K562 (cell line): ENCODE measurements at regions not wholly inside any gene's neighbourhood (a gene's known extent, or its start where the extent isn't known, plus 50 kb on each side); places are given as distances from the start of the nearest gene placed in this dataset.

Experiments used
- ATAC-seq: fragments of 200-7000 bp; cut with Tn5 transposase; 3 replicates; pipeline ENCODE4 v1.9.1; 2020; ENCODE audit warnings: moderate library complexity
- BruUV-seq: library from RNA; stranded (reverse); fragments of 400-500 nt; replicated peaks from 2 replicates; lab custom pipeline; 2021; lab: Mats Ljungman, UMichigan
- CTCF ChIA-PET: fragments of 300-600 bp; formaldehyde crosslinking; extraction: SDS; loops from one replicate; lab custom pipeline; 2021; ENCODE audit warnings: low intra/inter-chr PET ratio; lab: Yijun Ruan, JAX
- POLR2A ChIA-PET: fragments of 300-600, 350-650 bp; sonication (Branson Sonifier 250); formaldehyde crosslinking; extraction: SDS; loops from one replicate; lab custom pipeline; 2021; ENCODE audit warnings: antibody characterized with exemption, inconsistent platforms; lab: Yijun Ruan, JAX
- DNase-seq, 4 experiments: peaks; one replicate each; pipeline versions ENCODE4 v3.0.0 to v3.0.0-alpha.2; 2011 to 2018; ENCODE audit warnings: low spot score in 3 of 4, mixed read lengths in 3 of 4; ENCODE audit errors: extremely low read depth in 1 of 4
- FAIRE-seq: peaks from 2 replicates; lab custom pipeline; 2011; peaks lifted over from hg19 to GRCh38; lab: Jason Lieb, UNC
- H2AFZ ChIP-seq: 2 replicates; pipeline ENCODE4 v1.6.0; 2011; ENCODE audit warnings: low read depth, low read length, control low read depth, inconsistent platforms
- H3K27ac ChIP-seq: fragments of 200-600 bp; 3 replicates; pipeline ENCODE4 v1.8.0; 2011; ENCODE audit warnings: low read depth, mild to moderate bottlenecking, control low read depth, inconsistent platforms, low read length, moderate library complexity, mixed read lengths; ENCODE audit errors: extremely low read depth
- H3K27me3 ChIP-seq, 2 experiments: fragments of 300-600 bp in 1 of 2; 2 replicates in 1 of 2; 3 replicates in 1 of 2; pipeline versions ENCODE4 v1.6.0 to v1.8.0; 2011; ENCODE audit warnings: inconsistent platforms in 2 of 2, low read length in 2 of 2, mild to moderate bottlenecking in 1 of 2, mixed read lengths in 1 of 2, moderate library complexity in 1 of 2; ENCODE audit not compliant: control insufficient read depth in 2 of 2, insufficient read depth in 2 of 2
- H3K36me3 ChIP-seq: fragments of 300-600 bp; 3 replicates; pipeline ENCODE4 v1.8.0; 2011; ENCODE audit warnings: mild to moderate bottlenecking, low read length, inconsistent platforms; ENCODE audit not compliant: control insufficient read depth, insufficient read depth
- H3K4me1 ChIP-seq, 2 experiments: fragments of 200-600 bp in 1 of 2; replicated peaks in 1 of 2; 2 replicates in 1 of 2; 3 replicates in 1 of 2; pipeline versions ENCODE4 v1.5.1 to v1.8.0; 2011; ENCODE audit warnings: inconsistent platforms in 2 of 2, low read length in 2 of 2, mild to moderate bottlenecking in 1 of 2, mixed read lengths in 1 of 2, moderate library complexity in 1 of 2; ENCODE audit not compliant: control insufficient read depth in 2 of 2, insufficient read depth in 2 of 2
- H3K4me2 ChIP-seq: 2 replicates; pipeline ENCODE4 v1.6.1; 2011; ENCODE audit warnings: low read length, control low read depth, inconsistent platforms, mixed read lengths; ENCODE audit not compliant: insufficient read depth
- H3K4me3 ChIP-seq: fragments of 200-600 bp; sonication (generic), shearing (Covaris generic); 2 replicates; pipeline ENCODE4 v1.5.1; 2016; ENCODE audit warnings: control low read depth, inconsistent platforms
- H3K79me2 ChIP-seq: fragments of 200-600 bp; 3 replicates; pipeline ENCODE4 v1.8.0; 2011; ENCODE audit warnings: low read length, inconsistent platforms; ENCODE audit not compliant: control insufficient read depth, insufficient read depth
- H3K9ac ChIP-seq, 2 experiments: 2 replicates each; pipeline versions ENCODE4 v1.6.0 to v1.6.1; 2011; ENCODE audit warnings: low read depth in 2 of 2, low read length in 2 of 2, control low read depth in 1 of 2, inconsistent platforms in 1 of 2, mild to moderate bottlenecking in 1 of 2, mixed read lengths in 1 of 2; ENCODE audit not compliant: insufficient read depth in 1 of 2
- H3K9me1 ChIP-seq: one replicate; pipeline ENCODE4 v1.6.0; 2011; ENCODE audit warnings: inconsistent platforms, mild to moderate bottlenecking, low read length, moderate library complexity; ENCODE audit not compliant: control insufficient read depth, insufficient read depth
- H3K9me3 ChIP-seq: replicated peaks from 2 replicates; pipeline ENCODE4 v1.5.1; 2011; ENCODE audit warnings: low read depth, low read length, inconsistent platforms; ENCODE audit not compliant: control insufficient read depth, insufficient read depth
- H4K20me1 ChIP-seq: replicated peaks from 2 replicates; pipeline ENCODE4 v1.6.1; 2011; ENCODE audit warnings: low read length, inconsistent platforms, mixed read lengths; ENCODE audit not compliant: control insufficient read depth, insufficient read depth
- NFE2 ChIP-seq: IDR thresholded peaks from 2 replicates; pipeline ENCODE4 v1.6.1; 2014; ENCODE audit warnings: antibody characterized with exemption, low read depth
- ZNF785 ChIP-seq: fragments of 250-450 bp; sonication (Bioruptor Pico); IDR thresholded peaks from 2 replicates; pipeline ENCODE4 v1.4.0; 2020; ENCODE audit warnings: mild to moderate bottlenecking
- WGBS: fragments of 100-300 bp; shearing (Covaris generic); methylation state at CpG from one replicate; pipeline ENCODE4 v1.1.6; 2016; ENCODE audit warnings: low coverage, mixed read lengths; ENCODE audit not compliant: insufficient coverage; ENCODE audit errors: missing lambda C conversion rate; 5-methylcytosine and 5-hydroxymethylcytosine counted together
- in situ Hi-C: fragments of 300-500 bp; cut with MboI; formaldehyde crosslinking; loops from 4 replicates; pipeline ENCODE4 v1.15.0; 2018; ENCODE audit warnings: inconsistent platforms, mixed read lengths
- intact Hi-C: fragments of 100-400 bp; cut with micrococcal nuclease; formaldehyde crosslinking; loops from 2 replicates; pipeline ENCODE4 v1.14.2; 2022
- TF ChIP-seq, protein P1 (sequence below): fragments of 450-650 bp; formaldehyde crosslinking; IDR thresholded peaks from 2 replicates; pipeline ENCODE4 v1.4.0; 2020; ENCODE audit warnings: mild to moderate bottlenecking
- TF ChIP-seq, protein P2 (sequence below): IDR thresholded peaks from 2 replicates; pipeline ENCODE4 v1.6.1; 2016; ENCODE audit warnings: missing genetic modification characterization, missing compliant biosample characterization
- TF ChIP-seq, protein P3 (sequence below): fragments of 450-650 bp; IDR thresholded peaks from 2 replicates; pipeline ENCODE4 v1.6.1; 2016; ENCODE audit warnings: mild to moderate bottlenecking
- TF ChIP-seq, protein P4 (sequence below): fragments of 250-450 bp; sonication (Bioruptor Pico); IDR thresholded peaks from 2 replicates; pipeline ENCODE4 v1.4.0; 2020; ENCODE audit warnings: mild to moderate bottlenecking, moderate library complexity
- TF ChIP-seq, protein P5 (sequence below): fragments of 250-450 bp; sonication (Bioruptor Pico); IDR thresholded peaks from 2 replicates; pipeline ENCODE4 v1.5.0; 2021; ENCODE audit warnings: mild to moderate bottlenecking, moderate library complexity

DNA sequence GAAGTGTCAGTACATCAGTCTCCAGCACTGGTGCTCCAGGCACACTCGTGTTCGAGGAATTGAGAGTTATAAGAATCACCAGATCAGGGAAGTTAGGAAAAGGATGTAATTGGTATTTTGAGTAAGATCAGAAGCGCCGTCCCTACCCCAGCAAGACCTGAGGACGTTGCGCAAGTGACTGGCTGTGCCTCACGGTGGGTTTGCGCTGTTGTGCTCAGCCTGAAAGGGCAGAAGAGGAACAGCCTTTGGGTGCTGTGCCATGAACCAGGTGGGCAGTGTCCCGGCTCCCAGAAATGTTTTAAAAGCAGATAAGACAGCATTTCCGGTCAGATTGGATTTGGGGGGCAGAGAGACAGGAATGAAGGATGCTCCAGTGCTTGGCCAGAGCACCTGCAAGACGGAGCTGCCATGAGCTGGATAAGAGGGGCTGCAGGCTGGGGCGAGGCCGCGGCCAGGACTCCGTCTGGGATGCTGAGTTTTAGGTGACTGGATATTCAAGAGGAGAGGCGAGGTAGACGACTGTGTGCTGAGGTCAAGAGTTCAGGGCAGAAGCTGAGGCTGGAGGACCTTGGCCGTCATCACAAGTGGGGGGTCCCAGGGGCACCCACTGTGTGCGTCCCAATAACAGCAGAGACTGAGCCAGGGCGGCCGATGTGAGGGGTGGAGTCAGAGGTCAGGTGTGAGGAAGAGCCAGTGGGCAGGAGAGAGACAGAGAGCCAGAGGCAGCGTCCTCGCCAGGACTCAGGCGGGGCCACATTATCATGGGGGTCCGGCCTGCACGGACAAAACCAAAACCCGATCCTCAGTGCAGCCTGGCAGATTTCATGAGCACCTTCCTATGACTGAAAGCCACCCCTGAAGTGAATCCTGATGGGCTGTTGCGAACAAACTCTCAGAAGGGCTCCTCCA lies 77.7 kb upstream of the ALKAL2 start (continued):
- TF ChIP-seq, protein P1, sequence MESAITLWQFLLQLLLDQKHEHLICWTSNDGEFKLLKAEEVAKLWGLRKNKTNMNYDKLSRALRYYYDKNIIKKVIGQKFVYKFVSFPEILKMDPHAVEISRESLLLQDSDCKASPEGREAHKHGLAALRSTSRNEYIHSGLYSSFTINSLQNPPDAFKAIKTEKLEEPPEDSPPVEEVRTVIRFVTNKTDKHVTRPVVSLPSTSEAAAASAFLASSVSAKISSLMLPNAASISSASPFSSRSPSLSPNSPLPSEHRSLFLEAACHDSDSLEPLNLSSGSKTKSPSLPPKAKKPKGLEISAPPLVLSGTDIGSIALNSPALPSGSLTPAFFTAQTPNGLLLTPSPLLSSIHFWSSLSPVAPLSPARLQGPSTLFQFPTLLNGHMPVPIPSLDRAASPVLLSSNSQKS (CRISPR knock-in tag) = no peak
- TF ChIP-seq, all 486 proteins: peak for 0

DNA sequence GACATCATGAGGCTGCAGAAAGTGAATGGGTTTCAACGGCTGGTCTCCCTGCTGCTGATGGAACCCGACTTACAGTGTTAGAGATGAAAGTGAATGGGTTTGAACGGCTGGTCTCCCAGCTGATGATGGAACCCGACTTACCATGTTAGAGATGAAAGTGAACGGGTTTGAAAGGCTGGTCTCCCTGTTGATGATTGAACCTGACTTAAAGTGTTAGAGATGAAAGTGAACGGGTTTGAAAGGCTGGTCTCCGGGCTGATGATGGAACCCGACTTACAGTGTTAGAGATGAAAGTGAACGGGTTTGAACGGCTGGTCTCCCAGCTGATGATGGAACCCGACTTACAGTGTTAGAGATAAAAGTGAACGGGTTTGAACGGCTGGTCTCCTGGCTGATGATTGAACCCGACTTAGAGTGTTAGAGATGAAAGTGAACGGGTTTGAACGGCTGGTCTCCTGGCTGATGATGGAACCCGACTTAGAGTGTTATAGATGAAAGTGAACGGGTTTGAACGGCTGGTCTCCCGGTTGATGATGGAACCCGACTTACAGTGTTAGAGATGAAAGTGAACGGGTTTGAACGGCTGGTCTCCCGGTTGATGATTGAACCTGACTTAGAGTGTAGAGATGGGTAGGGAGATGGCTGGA lies 76.1 kb upstream of the ALKAL2 start:
- WGBS = 2% methylated on average over 24 of the region's 24 CpGs
- TF ChIP-seq, protein P2, sequence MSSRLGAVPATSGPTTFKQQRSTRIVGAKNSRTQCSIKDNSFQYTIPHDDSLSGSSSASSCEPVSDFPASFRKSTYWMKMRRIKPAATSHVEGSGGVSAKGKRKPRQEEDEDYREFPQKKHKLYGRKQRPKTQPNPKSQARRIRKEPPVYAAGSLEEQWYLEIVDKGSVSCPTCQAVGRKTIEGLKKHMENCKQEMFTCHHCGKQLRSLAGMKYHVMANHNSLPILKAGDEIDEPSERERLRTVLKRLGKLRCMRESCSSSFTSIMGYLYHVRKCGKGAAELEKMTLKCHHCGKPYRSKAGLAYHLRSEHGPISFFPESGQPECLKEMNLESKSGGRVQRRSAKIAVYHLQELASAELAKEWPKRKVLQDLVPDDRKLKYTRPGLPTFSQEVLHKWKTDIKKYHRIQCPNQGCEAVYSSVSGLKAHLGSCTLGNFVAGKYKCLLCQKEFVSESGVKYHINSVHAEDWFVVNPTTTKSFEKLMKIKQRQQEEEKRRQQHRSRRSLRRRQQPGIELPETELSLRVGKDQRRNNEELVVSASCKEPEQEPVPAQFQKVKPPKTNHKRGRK (tag) = no peak
- TF ChIP-seq NFE2 (no peak), ZNF785 (no peak)
- TF ChIP-seq, protein P3, sequence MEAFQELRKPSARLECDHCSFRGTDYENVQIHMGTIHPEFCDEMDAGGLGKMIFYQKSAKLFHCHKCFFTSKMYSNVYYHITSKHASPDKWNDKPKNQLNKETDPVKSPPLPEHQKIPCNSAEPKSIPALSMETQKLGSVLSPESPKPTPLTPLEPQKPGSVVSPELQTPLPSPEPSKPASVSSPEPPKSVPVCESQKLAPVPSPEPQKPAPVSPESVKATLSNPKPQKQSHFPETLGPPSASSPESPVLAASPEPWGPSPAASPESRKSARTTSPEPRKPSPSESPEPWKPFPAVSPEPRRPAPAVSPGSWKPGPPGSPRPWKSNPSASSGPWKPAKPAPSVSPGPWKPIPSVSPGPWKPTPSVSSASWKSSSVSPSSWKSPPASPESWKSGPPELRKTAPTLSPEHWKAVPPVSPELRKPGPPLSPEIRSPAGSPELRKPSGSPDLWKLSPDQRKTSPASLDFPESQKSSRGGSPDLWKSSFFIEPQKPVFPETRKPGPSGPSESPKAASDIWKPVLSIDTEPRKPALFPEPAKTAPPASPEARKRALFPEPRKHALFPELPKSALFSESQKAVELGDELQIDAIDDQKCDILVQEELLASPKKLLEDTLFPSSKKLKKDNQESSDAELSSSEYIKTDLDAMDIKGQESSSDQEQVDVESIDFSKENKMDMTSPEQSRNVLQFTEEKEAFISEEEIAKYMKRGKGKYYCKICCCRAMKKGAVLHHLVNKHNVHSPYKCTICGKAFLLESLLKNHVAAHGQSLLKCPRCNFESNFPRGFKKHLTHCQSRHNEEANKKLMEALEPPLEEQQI = no peak
- TF ChIP-seq, protein P4, sequence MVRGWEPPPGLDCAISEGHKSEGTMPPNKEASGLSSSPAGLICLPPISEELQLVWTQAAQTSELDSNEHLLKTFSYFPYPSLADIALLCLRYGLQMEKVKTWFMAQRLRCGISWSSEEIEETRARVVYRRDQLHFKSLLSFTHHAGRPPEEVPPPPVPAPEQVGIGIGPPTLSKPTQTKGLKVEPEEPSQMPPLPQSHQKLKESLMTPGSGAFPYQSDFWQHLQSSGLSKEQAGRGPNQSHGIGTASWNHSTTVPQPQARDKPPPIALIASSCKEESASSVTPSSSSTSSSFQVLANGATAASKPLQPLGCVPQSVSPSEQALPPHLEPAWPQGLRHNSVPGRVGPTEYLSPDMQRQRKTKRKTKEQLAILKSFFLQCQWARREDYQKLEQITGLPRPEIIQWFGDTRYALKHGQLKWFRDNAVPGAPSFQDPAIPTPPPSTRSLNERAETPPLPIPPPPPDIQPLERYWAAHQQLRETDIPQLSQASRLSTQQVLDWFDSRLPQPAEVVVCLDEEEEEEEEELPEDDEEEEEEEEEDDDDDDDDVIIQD = no peak
- TF ChIP-seq, protein P5, sequence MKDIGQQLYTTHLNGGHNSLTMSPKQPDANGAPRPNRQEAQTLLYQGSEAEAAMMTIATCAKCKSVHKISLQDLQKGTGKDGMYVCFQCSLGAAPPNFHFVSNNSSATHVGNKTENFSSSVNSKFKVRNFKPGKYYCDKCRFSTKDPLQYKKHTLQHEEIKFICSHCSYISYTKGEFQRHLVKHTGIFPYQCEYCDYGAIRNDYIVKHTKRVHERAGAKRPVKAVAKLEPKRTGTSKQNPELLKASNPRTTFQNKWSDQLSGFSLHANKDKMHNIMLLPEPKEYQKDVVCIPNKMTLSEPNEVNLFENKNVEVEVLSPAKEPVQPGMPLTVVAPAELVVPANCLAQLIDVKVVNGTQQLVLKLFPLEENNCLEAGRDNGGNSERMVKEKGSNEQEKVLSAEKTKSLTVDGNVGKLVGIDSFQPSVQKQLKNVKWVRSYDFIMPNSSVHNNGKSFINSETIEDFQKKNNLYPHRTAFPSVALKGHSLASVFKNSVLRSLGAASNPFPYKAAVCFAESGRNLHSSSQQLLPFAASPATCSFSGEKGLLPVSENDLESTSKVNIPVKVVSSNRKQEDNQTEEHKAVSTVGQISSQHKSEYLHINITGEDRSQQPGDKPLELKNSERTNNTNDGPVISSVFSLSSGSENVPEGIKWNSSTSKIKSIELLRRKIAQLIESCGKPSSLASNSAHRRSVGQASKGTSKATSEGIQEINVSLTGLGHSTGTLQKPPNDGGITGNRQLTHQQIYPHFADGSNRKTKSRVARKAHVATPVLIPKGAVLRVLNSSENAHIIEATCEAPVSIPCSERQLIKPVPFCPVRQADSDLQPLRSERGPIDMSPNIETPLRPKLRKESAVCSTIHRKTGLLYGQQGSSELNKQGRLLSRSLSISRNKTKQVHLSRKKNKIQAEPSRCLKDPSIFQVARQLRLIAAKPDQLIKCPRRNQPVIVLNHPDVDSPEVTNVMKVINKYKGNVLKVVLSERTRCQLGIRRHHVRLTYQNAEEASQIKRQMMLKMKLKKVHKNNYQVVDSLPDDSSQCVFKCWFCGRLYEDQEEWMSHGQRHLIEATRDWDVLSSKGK (CRISPR knock-in tag) = no peak

More for the DNA sequence above, 76.1 kb upstream of the ALKAL2 start:
- ATAC-seq = no peak
- H3K4me1 ChIP-seq = no peaks in the 10 kb centered on the region
- no peaks in the 10 kb centered on the region for H3K9me3 ChIP-seq
- DNase-seq = no peak
- no peak overlapping the region for H2AFZ ChIP-seq
- H3K9ac ChIP-seq = no peak overlapping the region
- CTCF ChIA-PET = no interaction called here
- no TSS peak for BruUV-seq
- no peak overlapping the region for H3K27ac ChIP-seq
- no peak overlapping the region for H3K4me3 ChIP-seq
- in situ Hi-C loops = no loop called here
- H3K27me3 ChIP-seq = peaks cover 14 to 43% of the 10 kb centered on the region in 2 experiments; a peak in 3 of 5 replicates
- FAIRE-seq = no peak
- POLR2A ChIA-PET = no interaction called here
- intact Hi-C loops = no loop called here
- H4K20me1 ChIP-seq = no peaks in the 10 kb centered on the region
- no peak overlapping the region for H3K4me2 ChIP-seq
- no peaks in the 10 kb centered on the region for H3K9me1 ChIP-seq
- no peaks in the 10 kb centered on the region for H3K36me3 ChIP-seq
- no peaks in the 10 kb centered on the region for H3K79me2 ChIP-seq
